ENCODE measurements at regions not wholly inside any gene's neighbourhood (a gene's known extent, or its start where the extent isn't known, plus 50 kb on each side); places are given as distances from the start of the nearest gene placed in this dataset.
"Not testable (repeated sequence)": the region's sequence is repeated elsewhere in the genome, so short reads cannot be mapped to it uniquely, and the experiment has no call there.

DNA sequence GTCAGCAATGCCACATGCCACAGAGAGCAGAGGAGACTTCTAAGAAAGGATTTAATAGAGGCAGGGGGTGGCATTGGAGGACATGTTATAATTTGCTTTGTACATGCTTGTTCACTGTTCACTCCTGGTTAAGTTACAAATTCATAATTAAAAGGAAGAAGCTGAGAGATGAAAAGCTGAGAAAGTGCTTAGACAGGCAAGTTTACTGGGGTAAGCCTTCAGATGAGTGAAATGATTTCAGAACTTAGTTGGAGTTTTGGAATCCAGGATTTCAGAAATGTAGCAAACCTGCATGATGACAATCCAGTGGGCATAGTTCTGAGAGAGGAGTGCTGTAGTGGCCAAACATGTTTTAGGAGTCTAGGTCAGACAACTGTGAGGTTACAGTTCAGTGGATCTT lies 67.3 kb upstream of the FBXO33 start:
- H3K27me3 ChIP-seq (ENCODE audit: control insufficient read depth, insufficient read depth, low read length), result no peaks in the 10 kb centered on the region
- H3K27ac ChIP-seq (ENCODE audit: low read length), result no peak overlapping the region
- peaks cover 3% of the 10 kb centered on the region for H3K9me3 ChIP-seq (replicated peaks; ENCODE audit: control insufficient read depth, low read depth, low read length)
- DNase-seq, result no peak
- H3K4me3 ChIP-seq (ENCODE audit: low read length), result no peak overlapping the region
- no peaks in the 10 kb centered on the region for H3K4me1 ChIP-seq (ENCODE audit: control insufficient read depth, insufficient read depth, low read length)
- no peaks in the 10 kb centered on the region for H3K36me3 ChIP-seq (ENCODE audit: control insufficient read depth, insufficient read depth, low read length)

DNA sequence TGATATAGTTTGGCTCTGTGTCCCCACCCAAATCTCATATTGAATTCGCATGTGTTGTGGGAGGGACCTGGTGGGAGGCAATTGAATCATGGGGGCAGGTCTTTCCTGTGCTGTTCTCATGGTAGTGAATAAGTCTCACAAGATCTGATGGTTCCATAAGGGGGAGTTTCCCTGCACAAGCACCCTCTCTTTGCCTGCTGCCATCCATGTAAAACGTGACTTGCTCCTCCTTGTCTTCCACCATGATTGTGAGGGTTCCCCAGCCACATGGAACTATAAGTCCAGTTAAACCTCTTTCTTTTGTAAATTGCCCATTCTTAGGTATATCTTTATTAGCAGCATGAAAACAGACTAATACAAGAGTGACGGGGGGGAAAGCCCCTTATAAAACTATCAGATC lies 65.4 kb upstream of the FBXO33 start:
- H3K27ac ChIP-seq (ENCODE audit: low read length); H3K9me3 ChIP-seq (replicated peaks; ENCODE audit: control insufficient read depth, low read depth, low read length); H3K4me3 ChIP-seq (ENCODE audit: low read length); H3K4me1 ChIP-seq (ENCODE audit: control insufficient read depth, insufficient read depth, low read length); DNase-seq; H3K27me3 ChIP-seq (ENCODE audit: control insufficient read depth, insufficient read depth, low read length); H3K36me3 ChIP-seq (ENCODE audit: control insufficient read depth, insufficient read depth, low read length): not testable (repeated sequence)
- WGBS (ENCODE audit: insufficient coverage), result no CpG with 5 or more reads among the region's 3 CpGs

DNA sequence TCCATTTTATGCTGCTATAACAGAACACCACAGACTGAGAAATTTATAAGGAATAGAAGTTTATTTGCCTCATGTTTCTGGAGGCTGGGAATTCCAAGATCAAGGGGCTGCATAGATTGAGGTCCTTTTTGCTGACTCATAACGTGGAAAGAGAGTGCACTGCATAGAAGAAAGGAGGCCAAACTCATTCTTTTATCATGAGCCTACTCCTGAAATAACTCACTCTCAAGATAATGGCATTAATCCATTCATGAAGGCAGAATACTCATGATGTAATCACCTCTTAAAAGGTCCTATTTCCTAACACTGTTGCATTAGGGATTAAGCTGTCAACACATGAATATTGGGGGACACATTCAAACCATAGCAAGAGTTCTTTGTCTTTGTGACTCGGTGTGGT lies 60.0 kb upstream of the FBXO33 start:
- Histone ChIP-seq H3K9me3 (replicated peaks; ENCODE audit: control insufficient read depth, low read depth, low read length) (peaks cover 3% of the 10 kb centered on the region), H3K4me3 (ENCODE audit: low read length) (no peak overlapping the region), H3K27me3 (ENCODE audit: control insufficient read depth, insufficient read depth, low read length) (no peaks in the 10 kb centered on the region), H3K36me3 (ENCODE audit: control insufficient read depth, insufficient read depth, low read length) (no peaks in the 10 kb centered on the region), H3K27ac (ENCODE audit: low read length) (no peak overlapping the region), H3K4me1 (ENCODE audit: control insufficient read depth, insufficient read depth, low read length) (no peaks in the 10 kb centered on the region)
- whole genome bisulfite sequencing (ENCODE audit: insufficient coverage), result no CpG with 5 or more reads among the region's 2 CpGs
- DNase-seq, result no peak

DNA sequence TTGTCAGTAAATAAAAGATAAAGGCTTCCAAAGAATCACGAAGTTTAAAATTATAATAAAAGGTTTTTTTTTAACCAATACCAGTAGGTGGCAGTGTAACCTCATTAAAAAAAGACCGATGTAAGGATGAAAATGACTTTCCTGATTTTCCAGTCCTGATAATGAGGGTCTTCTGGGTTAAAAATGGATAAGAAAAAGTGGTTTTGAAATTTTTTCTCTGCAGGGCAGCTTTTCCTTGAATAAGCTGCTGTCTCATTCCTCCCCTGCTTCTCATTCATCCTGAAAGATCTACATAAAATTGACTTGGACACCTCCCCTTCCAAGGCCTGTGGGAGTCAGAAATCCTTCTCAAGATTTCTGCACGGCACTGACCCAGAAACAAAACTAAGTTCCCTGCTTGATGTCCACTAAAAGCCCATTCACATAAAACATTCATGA lies 58.9 kb upstream of the FBXO33 start:
- WGBS (ENCODE audit: insufficient coverage), result no CpG with 5 or more reads among the region's 3 CpGs
- DNase-seq, result peak; percentile 53
- Histone ChIP-seq H3K36me3 (ENCODE audit: control insufficient read depth, insufficient read depth, low read length) (no peaks in the 10 kb centered on the region), H3K27ac (ENCODE audit: low read length) (no peak overlapping the region), H3K4me1 (ENCODE audit: control insufficient read depth, insufficient read depth, low read length) (no peaks in the 10 kb centered on the region), H3K4me3 (ENCODE audit: low read length) (no peak overlapping the region), H3K27me3 (ENCODE audit: control insufficient read depth, insufficient read depth, low read length) (no peaks in the 10 kb centered on the region), H3K9me3 (replicated peaks; ENCODE audit: control insufficient read depth, low read depth, low read length) (no peaks in the 10 kb centered on the region)

DNA sequence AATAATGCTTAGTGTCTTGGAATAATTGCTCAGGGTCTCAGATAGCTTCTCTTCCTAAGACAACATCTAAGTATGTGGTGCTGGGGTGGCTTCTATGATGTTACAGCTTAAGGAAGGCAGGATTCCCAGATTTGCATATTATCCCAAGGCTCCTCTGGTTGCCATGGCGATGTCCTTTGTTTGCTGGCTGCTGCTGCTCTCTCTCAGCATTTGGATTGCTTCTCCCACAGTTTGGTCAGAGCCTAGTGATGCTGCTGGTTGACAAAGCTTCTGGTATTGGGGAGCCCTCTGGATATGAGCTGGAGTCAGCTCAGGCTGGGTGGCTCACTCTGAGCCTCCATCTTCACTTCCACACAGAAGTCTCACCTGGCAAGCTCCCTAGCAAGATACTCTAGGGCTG lies 56.4 kb upstream of the FBXO33 start:
- DNase-seq, result peak; percentile 83
- Histone ChIP-seq H3K4me3 (ENCODE audit: low read length) (no peak overlapping the region), H3K9me3 (replicated peaks; ENCODE audit: control insufficient read depth, low read depth, low read length) (no peaks in the 10 kb centered on the region), H3K27ac (ENCODE audit: low read length) (no peak overlapping the region), H3K4me1 (ENCODE audit: control insufficient read depth, insufficient read depth, low read length) (no peaks in the 10 kb centered on the region), H3K36me3 (ENCODE audit: control insufficient read depth, insufficient read depth, low read length) (no peaks in the 10 kb centered on the region), H3K27me3 (ENCODE audit: control insufficient read depth, insufficient read depth, low read length) (no peaks in the 10 kb centered on the region)
- WGBS (ENCODE audit: insufficient coverage), result 20% methylated on average over 1 of the region's 1 CpG

DNA sequence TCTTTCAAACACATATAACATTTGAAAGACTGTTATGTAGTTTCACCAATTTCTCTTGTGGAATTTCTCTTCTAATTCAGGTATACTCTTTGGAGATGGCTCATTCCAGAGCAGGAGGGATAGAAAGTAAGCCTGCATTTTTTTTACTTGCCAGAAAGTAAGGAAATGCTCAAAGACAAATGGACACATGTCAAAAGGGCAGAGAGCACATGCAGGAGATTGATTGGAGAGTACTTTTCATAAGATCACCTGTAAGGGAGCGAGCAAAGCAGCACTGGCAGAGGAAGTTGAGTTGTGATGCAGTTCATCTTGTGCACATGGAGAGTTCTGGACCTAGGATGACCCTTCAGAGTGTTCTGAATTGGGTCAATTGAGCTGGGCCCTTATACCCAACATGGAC lies 51.4 kb upstream of the FBXO33 start:
- Histone ChIP-seq H3K4me1 (ENCODE audit: control insufficient read depth, insufficient read depth, low read length) (no peaks in the 10 kb centered on the region), H3K27me3 (ENCODE audit: control insufficient read depth, insufficient read depth, low read length) (no peaks in the 10 kb centered on the region), H3K4me3 (ENCODE audit: low read length) (no peak overlapping the region), H3K36me3 (ENCODE audit: control insufficient read depth, insufficient read depth, low read length) (no peaks in the 10 kb centered on the region), H3K9me3 (replicated peaks; ENCODE audit: control insufficient read depth, low read depth, low read length) (no peaks in the 10 kb centered on the region), H3K27ac (ENCODE audit: low read length) (no peak overlapping the region)
- DNase-seq, result no peak
- WGBS (ENCODE audit: insufficient coverage), result 75% methylated on average over 1 of the region's 1 CpG

All from muscle of leg (tissue), 3 donors.